Fibroblast of villous mesenchyme (primary cell): ENCODE measurements at regions not wholly inside any gene's neighbourhood (a gene's known extent, or its start where the extent isn't known, plus 50 kb on each side); places are given as distances from the start of the nearest gene placed in this dataset.

Experiments
- DNase-seq: peaks from one replicate; pipeline ENCODE4 v3.0.0-alpha.2; 2010; ENCODE audit warnings: low read depth
- H3K4me3 ChIP-seq: 2 replicates; pipeline ENCODE4 v1.5.1; 2011; ENCODE audit warnings: low read depth, mild to moderate bottlenecking, low read length
- CTCF ChIP-seq: IDR thresholded peaks from 2 replicates; pipeline ENCODE4 v1.5.1; 2012; ENCODE audit warnings: low read depth, mild to moderate bottlenecking, low read length; ENCODE audit not compliant: insufficient read depth

- H3K4me3 ChIP-seq = no peak overlapping the region
- no peak for TF ChIP-seq CTCF
- no peak for DNase-seq
Observed at GRCh38 chr18:52046842-52047241, 293.2 kb upstream of the DCC start.

GRCh38 chr18:52054324-52054723 is 285.7 kb upstream of the DCC start:
- no peak for DNase-seq
- TF ChIP-seq CTCF = no peak
- no peak overlapping the region for H3K4me3 ChIP-seq

GRCh38 chr18:52060607-52061304 is 279.2 kb upstream of the DCC start:
- no peak for DNase-seq
- no peak overlapping the region for H3K4me3 ChIP-seq
- no peak for TF ChIP-seq CTCF

DNA sequence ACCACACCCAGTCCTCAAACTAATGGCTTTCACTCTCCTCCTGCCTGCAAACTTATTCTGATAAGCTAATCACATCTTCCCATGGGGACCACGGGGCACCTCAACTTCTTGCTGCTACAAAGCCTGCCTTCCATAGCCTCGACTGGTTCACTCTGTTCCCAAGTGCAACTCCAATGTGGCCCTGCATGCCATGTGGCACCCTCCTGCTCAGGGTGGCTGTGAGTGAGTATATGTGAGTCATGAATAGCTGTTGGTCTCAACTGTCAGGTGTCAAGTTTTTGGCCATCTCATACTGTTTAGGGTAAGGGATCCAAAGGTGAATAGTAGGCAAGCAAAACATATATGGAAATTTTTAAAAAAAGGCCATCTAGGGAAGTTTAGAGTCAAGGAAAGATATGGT is 276.1 kb upstream of the DCC start:
- TF ChIP-seq CTCF = no peak
- H3K4me3 ChIP-seq = no peak overlapping the region
- DNase-seq = no peak

DNA sequence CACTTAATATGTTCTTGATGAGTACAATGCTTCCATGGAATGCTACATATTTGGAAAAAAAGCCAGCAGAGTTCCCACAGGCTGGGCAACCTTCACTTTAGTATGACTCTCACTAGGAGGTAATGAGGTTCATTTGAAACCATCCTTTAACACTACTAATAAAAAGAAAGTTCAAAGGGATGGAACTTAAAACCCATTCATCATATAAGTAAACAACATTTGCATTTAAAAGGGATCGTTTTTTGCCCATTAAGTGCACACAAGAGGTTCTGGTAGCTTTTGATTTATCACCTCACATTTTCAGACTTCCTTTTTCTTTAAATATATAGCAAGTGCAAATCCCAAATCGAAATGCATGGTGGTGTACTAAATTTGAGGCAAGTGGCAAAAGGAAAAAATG is 270.8 kb upstream of the DCC start:
- DNase-seq = no peak
- no peak overlapping the region for H3K4me3 ChIP-seq
- TF ChIP-seq CTCF = no peak

DNA sequence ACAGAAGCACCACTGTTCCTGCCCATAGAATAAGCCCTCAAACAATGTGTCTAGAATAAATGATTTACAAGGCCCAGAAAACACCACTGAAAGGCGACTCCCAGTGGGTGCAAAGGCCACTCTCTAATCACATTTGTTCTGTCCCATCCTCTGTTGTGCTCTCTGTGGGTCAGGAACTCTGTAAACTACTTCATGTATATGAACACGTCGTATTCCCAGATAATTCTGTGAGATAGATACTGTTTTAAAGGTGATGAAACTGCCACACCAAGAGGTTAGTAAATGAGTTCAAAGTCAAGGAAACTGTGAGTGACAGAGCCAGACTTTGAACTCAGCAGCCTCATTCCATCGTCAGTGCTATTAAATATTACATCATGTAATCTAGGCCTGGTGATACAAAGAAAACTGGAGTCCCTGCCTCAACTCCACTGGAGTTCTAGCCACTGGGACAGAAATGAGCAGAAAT is 269.7 kb upstream of the DCC start:
- DNase-seq = no peak
- TF ChIP-seq CTCF = no peak
- no peak overlapping the region for H3K4me3 ChIP-seq
